ENCODE measurements at regions not wholly inside any gene's neighbourhood (a gene's known extent, or its start where the extent isn't known, plus 50 kb on each side); places are given as distances from the start of the nearest gene placed in this dataset.
A peak's percentile ranks its signal among the peaks of the same experiment; 100 is the strongest.

- TF ChIP-seq CTCF (IDR thresholded peaks at IDR 0.05; ENCODE audit: insufficient read depth, low read depth, low read length): no peak
- H3K4me3 ChIP-seq (ENCODE audit: low read depth, low read length): no peak overlapping the region
- peak; percentile 46 for DNase-seq (ENCODE audit: low read depth)
Measured at GRCh38 chr15:69893863-69894262, 203.9 kb downstream of the TLE3 start.

GRCh38 chr15:69895202-69895601 is 202.5 kb downstream of the TLE3 start:
- TF ChIP-seq CTCF (IDR thresholded peaks at IDR 0.05; ENCODE audit: insufficient read depth, low read depth, low read length): no peak
- no peak overlapping the region for H3K4me3 ChIP-seq (ENCODE audit: low read depth, low read length)
- DNase-seq (ENCODE audit: low read depth): no peak

- H3K4me3 ChIP-seq (ENCODE audit: low read depth, low read length): no peak overlapping the region
- TF ChIP-seq CTCF (IDR thresholded peaks at IDR 0.05; ENCODE audit: insufficient read depth, low read depth, low read length): no peak
- DNase-seq (ENCODE audit: low read depth): no peak
Measured at GRCh38 chr15:69896606-69897005, 201.1 kb downstream of the TLE3 start.

- DNase-seq (ENCODE audit: low read depth): no peak
- no peak for TF ChIP-seq CTCF (IDR thresholded peaks at IDR 0.05; ENCODE audit: insufficient read depth, low read depth, low read length)
Measured at GRCh38 chr15:69897061-69897460, 200.7 kb downstream of the TLE3 start.

GRCh38 chr15:69897471-69898237 is 200.1 kb downstream of the TLE3 start:
- no peak for DNase-seq (ENCODE audit: low read depth)
- H3K4me3 ChIP-seq (ENCODE audit: low read depth, low read length): no peak overlapping the region

More at GRCh38 chr15:69897061-69897460, 200.7 kb downstream of the TLE3 start:
- no peak overlapping the region for H3K4me3 ChIP-seq (ENCODE audit: low read depth, low read length)

GRCh38 chr15:69898243-69898642 is 199.5 kb downstream of the TLE3 start:
- TF ChIP-seq CTCF (IDR thresholded peaks at IDR 0.05; ENCODE audit: insufficient read depth, low read depth, low read length): no peak
- no peak overlapping the region for H3K4me3 ChIP-seq (ENCODE audit: low read depth, low read length)
- no peak for DNase-seq (ENCODE audit: low read depth)

More at GRCh38 chr15:69897471-69898237, 200.1 kb downstream of the TLE3 start:
- no peak for TF ChIP-seq CTCF (IDR thresholded peaks at IDR 0.05; ENCODE audit: insufficient read depth, low read depth, low read length)

All from fibroblast of villous mesenchyme (primary cell).